ENCODE measurements at regions not wholly inside any gene's neighbourhood (a gene's known extent, or its start where the extent isn't known, plus 50 kb on each side); places are given as distances from the start of the nearest gene placed in this dataset.
A peak's percentile ranks its signal among the peaks of the same experiment; 100 is the strongest.

GRCh38 chr2:120629241-120629895 is 106.3 kb upstream of the GLI2 start:
- Histone ChIP-seq H3K4me1 (replicated peaks in 1 of 2; ENCODE audit: control insufficient read depth in 2 of 2, insufficient read depth in 2 of 2, low read length in 2 of 2) (no peaks in the 10 kb centered on the region), H3K27me3 (ENCODE audit: control insufficient read depth in 2 of 2, insufficient read depth in 2 of 2, low read length in 2 of 2) (peaks cover 2 to 40% of the 10 kb centered on the region in 2 experiments; a peak in 3 of 5 replicates), H2AFZ (ENCODE audit: low read depth, low read length) (no peak overlapping the region), H3K4me2 (ENCODE audit: insufficient read depth, low read length) (no peak overlapping the region), H3K27ac (ENCODE audit: extremely low read depth, low read depth, low read length) (no peak overlapping the region), H3K9ac (ENCODE audit: insufficient read depth in 1 of 2, low read depth in 2 of 2, low read length in 2 of 2) (no peak overlapping the region), H3K36me3 (ENCODE audit: control insufficient read depth, insufficient read depth, low read length) (no peaks in the 10 kb centered on the region), H3K79me2 (ENCODE audit: control insufficient read depth, insufficient read depth, low read length) (no peaks in the 10 kb centered on the region), H4K20me1 (replicated peaks; ENCODE audit: control insufficient read depth, insufficient read depth, low read length) (no peaks in the 10 kb centered on the region), H3K9me3 (replicated peaks; ENCODE audit: control insufficient read depth, insufficient read depth, low read depth, low read length) (no peaks in the 10 kb centered on the region), H3K9me1 (ENCODE audit: control insufficient read depth, insufficient read depth, low read length) (no peaks in the 10 kb centered on the region), H3K4me3 (no peak overlapping the region)
- intact Hi-C loops (cut with micrococcal nuclease) (no loop called here), in situ Hi-C loops (cut with MboI) (no loop called here)
- ATAC-seq (no peak), FAIRE-seq (no peak), DNase-seq (ENCODE audit: extremely low read depth in 1 of 4, low spot score in 3 of 4) (no peak)
- TF ChIP-seq TCF7L2 (IDR thresholded peaks at IDR 0.05; ENCODE audit: low read depth, low read length): no peak
- TF ChIP-seq NR1H2 (CRISPR knock-in tag; IDR thresholded peaks at IDR 0.05): no peak
- ChIA-PET CTCF (ENCODE audit: low intra/inter-chr PET ratio) (no interaction called here), POLR2A (interaction anchor here (0.6 kb wide), 1 partner anchor 233 kb away, joined by 3 read pairs; no protein-coding TSS in a partner anchor)
- BruUV-seq (replicated peaks): no TSS peak
- WGBS (ENCODE audit: insufficient coverage, low coverage, missing lambda C conversion rate): 0% methylated on average over 6 of the region's 8 CpGs

- H3K9me3 ChIP-seq (replicated peaks; ENCODE audit: control insufficient read depth, insufficient read depth, low read depth, low read length): no peaks in the 10 kb centered on the region
- intact Hi-C loops (cut with micrococcal nuclease) (no loop called here), in situ Hi-C loops (cut with MboI) (no loop called here)
- no peaks in the 10 kb centered on the region for H3K4me1 ChIP-seq (replicated peaks in 1 of 2; ENCODE audit: control insufficient read depth in 2 of 2, insufficient read depth in 2 of 2, low read length in 2 of 2)
- POLR2A ChIA-PET: interaction anchor here (0.8 to 0.9 kb wide), 2 partner anchors 20 to 382 kb away, joined by 3 read pairs; no protein-coding TSS in a partner anchor
- no peaks in the 10 kb centered on the region for H4K20me1 ChIP-seq (replicated peaks; ENCODE audit: control insufficient read depth, insufficient read depth, low read length)
- H3K79me2 ChIP-seq (ENCODE audit: control insufficient read depth, insufficient read depth, low read length): no peaks in the 10 kb centered on the region
- no peak for DNase-seq (ENCODE audit: extremely low read depth in 1 of 4, low spot score in 3 of 4)
- no peak for ATAC-seq
- WGBS (ENCODE audit: insufficient coverage, low coverage, missing lambda C conversion rate): 0% methylated on average over 9 of the region's 10 CpGs
- no peak overlapping the region for H3K27ac ChIP-seq (ENCODE audit: extremely low read depth, low read depth, low read length)
- FAIRE-seq: no peak
- H3K36me3 ChIP-seq (ENCODE audit: control insufficient read depth, insufficient read depth, low read length): no peaks in the 10 kb centered on the region
- H2AFZ ChIP-seq (ENCODE audit: low read depth, low read length): no peak overlapping the region
- no peaks in the 10 kb centered on the region for H3K9me1 ChIP-seq (ENCODE audit: control insufficient read depth, insufficient read depth, low read length)
- H3K9ac ChIP-seq (ENCODE audit: insufficient read depth in 1 of 2, low read depth in 2 of 2, low read length in 2 of 2): no peak overlapping the region
- H3K4me3 ChIP-seq: no peak overlapping the region
- CTCF ChIA-PET (ENCODE audit: low intra/inter-chr PET ratio): no interaction called here
- no TSS peak for BruUV-seq (replicated peaks)
- peaks cover 5 to 42% of the 10 kb centered on the region in 2 experiments; a peak in 3 of 5 replicates for H3K27me3 ChIP-seq (ENCODE audit: control insufficient read depth in 2 of 2, insufficient read depth in 2 of 2, low read length in 2 of 2)
- H3K4me2 ChIP-seq (ENCODE audit: insufficient read depth, low read length): no peak overlapping the region
- TF ChIP-seq ZFP36 (IDR thresholded peaks at IDR 0.05; ENCODE audit: low read depth, low read length, partially characterized antibody) (peak; percentile 79), HDAC6 (IDR thresholded peaks at IDR 0.05; ENCODE audit: low read depth, low read length) (no peak), CEBPZ (IDR thresholded peaks at IDR 0.05; ENCODE audit: borderline replicate concordance, low read depth, low read length) (no peak), ZNF23 (CRISPR knock-in tag; IDR thresholded peaks at IDR 0.05) (no peak), BCOR (IDR thresholded peaks at IDR 0.05) (peak; percentile 25; the same call in 1 of the 2 replicates)
Observed at GRCh38 chr2:120630031-120630701, 105.5 kb upstream of the GLI2 start.
